ENCODE measurements at regions not wholly inside any gene's neighbourhood (a gene's known extent, or its start where the extent isn't known, plus 50 kb on each side); places are given as distances from the start of the nearest gene placed in this dataset.

DNA sequence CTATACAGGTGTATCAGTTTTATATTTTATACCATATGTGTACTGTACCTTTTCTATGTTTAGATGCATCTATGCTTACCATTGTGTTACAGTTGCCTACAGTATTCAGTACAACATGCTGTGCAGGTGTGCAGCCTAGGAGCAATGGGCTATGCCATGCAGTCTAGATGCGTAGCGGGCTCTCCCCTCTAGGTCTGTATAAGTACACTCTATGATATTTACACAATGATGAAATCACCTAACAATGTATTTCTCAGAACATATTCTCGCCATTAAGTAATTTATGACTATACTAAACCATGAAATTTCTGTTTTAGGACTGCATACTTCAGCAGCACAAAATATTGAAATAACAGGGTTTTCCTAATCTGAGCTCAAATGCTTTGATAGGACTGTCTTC is 179.6 kb downstream of the RFC3 start:
- no peak for DNase-seq (ENCODE audit: low read depth)
- H3K4me3 ChIP-seq (ENCODE audit: control insufficient read depth, low read depth, low read length) = no peak overlapping the region
- TF ChIP-seq, protein P1, sequence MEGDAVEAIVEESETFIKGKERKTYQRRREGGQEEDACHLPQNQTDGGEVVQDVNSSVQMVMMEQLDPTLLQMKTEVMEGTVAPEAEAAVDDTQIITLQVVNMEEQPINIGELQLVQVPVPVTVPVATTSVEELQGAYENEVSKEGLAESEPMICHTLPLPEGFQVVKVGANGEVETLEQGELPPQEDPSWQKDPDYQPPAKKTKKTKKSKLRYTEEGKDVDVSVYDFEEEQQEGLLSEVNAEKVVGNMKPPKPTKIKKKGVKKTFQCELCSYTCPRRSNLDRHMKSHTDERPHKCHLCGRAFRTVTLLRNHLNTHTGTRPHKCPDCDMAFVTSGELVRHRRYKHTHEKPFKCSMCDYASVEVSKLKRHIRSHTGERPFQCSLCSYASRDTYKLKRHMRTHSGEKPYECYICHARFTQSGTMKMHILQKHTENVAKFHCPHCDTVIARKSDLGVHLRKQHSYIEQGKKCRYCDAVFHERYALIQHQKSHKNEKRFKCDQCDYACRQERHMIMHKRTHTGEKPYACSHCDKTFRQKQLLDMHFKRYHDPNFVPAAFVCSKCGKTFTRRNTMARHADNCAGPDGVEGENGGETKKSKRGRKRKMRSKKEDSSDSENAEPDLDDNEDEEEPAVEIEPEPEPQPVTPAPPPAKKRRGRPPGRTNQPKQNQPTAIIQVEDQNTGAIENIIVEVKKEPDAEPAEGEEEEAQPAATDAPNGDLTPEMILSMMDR (conservative IDR thresholded peaks at IDR 0.05; ENCODE audit: control insufficient read depth, insufficient read depth, low read depth, low read length) = no peak

DNA sequence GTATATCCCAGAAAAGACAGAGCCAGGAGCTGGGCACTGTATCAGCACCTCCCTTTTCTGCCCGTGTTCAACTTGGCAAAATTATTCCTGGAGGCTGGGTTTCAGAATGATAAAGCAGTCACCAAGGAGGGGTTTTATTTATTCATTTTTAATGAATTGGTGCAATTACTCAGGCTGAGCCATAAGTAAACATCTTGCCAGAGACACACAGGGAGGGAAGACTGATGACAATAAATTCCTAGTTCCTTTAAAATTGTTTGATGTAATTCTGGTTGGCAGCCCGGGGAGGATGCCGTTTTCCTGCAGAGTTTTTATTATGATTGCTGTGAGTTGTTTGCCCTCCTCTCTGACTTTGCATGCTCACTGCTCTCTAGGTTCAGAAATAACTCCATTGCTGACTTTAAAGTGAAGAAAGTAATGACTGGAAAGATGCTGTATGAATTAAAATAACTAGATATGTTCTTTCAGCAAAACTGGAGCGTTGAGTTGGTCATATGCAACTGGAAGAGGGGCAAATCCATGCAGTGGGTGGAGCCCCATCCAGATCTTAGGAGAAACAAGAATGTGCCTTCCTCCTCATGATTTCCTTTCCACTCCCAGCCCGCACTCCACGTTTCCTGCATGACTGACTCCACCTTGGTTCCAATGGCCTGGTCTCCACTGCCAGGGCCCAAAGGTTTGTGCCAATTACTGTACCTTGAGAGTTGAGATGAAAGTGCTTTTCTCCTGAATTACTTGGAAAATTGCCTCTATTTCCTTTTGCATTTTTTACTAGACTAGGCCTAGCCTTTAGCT is 182.1 kb downstream of the RFC3 start:
- TF ChIP-seq, protein P1 (conservative IDR thresholded peaks at IDR 0.05; ENCODE audit: control insufficient read depth, insufficient read depth, low read depth, low read length) = no peak
- no peak for DNase-seq (ENCODE audit: low read depth)
- no peak overlapping the region for H3K4me3 ChIP-seq (ENCODE audit: control insufficient read depth, low read depth, low read length)

DNA sequence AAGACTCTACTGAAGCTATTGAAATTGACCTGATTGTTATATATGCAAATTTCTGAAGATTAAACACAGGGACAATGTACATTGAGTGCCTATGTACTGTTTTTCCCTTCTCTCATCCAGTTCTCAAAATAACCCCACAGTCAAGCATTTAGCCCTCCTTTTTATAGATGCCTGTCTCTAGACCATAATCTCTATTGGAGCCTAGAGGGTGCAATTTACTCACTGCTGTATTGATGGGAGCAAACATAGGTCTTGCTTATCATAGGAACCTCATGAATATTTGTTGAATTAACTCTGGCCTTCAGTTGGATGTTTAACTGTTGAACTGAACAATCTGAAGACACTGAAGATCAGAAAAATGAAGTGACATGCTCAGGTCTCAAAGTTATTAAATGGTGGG is 183.0 kb downstream of the RFC3 start:
- no peak overlapping the region for H3K4me3 ChIP-seq (ENCODE audit: control insufficient read depth, low read depth, low read length)
- TF ChIP-seq, protein P1 (conservative IDR thresholded peaks at IDR 0.05; ENCODE audit: control insufficient read depth, insufficient read depth, low read depth, low read length) = no peak
- no peak for DNase-seq (ENCODE audit: low read depth)

DNA sequence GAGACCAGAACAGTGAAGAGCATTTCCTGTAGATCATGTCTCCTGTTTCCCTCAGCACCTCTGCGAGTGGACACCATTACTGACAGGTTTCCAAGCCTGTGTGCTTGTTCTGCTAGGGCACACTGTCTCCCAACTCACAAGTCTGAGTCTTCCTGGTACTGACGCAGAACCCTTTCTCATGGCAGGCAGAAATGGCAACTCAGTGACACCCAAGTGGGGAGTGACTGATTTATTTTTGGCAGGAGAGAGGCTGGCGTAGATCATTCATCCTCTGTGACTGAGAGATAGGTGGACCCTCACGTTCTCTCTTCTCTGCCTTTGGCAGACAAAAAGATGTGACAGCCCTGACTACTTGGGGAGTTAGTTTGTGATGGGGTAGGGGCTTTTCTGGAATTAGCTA is 183.4 kb downstream of the RFC3 start:
- TF ChIP-seq, protein P1 (conservative IDR thresholded peaks at IDR 0.05; ENCODE audit: control insufficient read depth, insufficient read depth, low read depth, low read length) = no peak
- DNase-seq (ENCODE audit: low read depth) = no peak
- H3K4me3 ChIP-seq (ENCODE audit: control insufficient read depth, low read depth, low read length) = no peak overlapping the region

DNA sequence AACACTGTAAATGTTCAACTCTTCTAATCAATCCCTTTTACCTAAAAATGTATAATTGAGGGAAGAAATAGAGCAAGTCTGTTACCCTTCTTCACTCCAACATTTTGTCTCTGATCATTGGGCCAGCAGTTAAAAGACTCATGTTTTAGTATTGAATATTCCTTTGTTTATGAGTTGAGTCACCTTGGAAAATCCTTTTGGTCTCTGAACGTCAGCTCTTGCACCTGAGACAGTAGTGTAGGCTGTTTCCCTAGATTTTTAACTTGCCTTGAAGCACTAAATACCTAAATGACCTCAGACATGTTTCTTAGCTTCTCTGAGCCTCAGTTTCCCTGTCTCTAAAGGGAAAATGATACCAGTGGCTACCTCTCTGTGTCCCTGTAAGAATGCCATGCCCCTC is 184.2 kb downstream of the RFC3 start:
- no peak overlapping the region for H3K4me3 ChIP-seq (ENCODE audit: control insufficient read depth, low read depth, low read length)
- TF ChIP-seq, protein P1 (conservative IDR thresholded peaks at IDR 0.05; ENCODE audit: control insufficient read depth, insufficient read depth, low read depth, low read length) = no peak
- DNase-seq (ENCODE audit: low read depth) = no peak

DNA sequence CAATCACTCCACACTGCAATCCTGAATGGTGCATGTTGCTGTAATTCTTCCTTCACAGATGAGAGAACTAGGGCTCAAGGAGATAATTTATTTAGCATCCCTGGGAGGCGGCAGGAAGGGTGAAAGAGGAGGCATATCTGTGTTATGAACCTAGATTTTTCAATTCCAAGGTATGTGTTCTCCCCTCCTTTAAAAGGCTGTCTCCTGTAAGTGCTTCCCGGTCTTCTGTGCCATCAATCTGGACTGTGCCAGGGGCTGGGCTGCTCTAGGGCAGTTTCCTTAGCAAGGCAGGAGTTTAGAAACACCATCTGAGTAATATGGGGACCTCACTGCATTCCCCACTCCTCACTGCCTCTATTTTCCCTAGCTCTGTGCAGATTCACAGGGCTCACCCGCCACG is 185.0 kb downstream of the RFC3 start:
- no peak for DNase-seq (ENCODE audit: low read depth)
- TF ChIP-seq, protein P1 (conservative IDR thresholded peaks at IDR 0.05; ENCODE audit: control insufficient read depth, insufficient read depth, low read depth, low read length) = no peak
- no peak overlapping the region for H3K4me3 ChIP-seq (ENCODE audit: control insufficient read depth, low read depth, low read length)
